Activated CD8-positive, alpha-beta T cell treated with anti-CD3 and anti-CD28 coated beads for 36 hours (primary cell): ENCODE measurements at regions not wholly inside any gene's neighbourhood (a gene's known extent, or its start where the extent isn't known, plus 50 kb on each side); places are given as distances from the start of the nearest gene placed in this dataset.

Source experiments
- ATAC-seq: fragments of 200-7000 bp; cut with Tn5 transposase; one replicate; pipeline ENCODE4 v1.10.0; 2021; ENCODE audit warnings: mild to moderate bottlenecking, moderate library complexity
- CTCF ChIA-PET: fragments of 350-600 bp; sonication (Branson Sonifier 250); formaldehyde crosslinking; loops from one replicate; lab custom pipeline; 2021; ENCODE audit warnings: antibody characterized with exemption; lab: Charles Lee
- POLR2A ChIA-PET: fragments of 350-600 bp; sonication (Branson Sonifier 250); formaldehyde crosslinking; loops from one replicate; lab custom pipeline; 2021; ENCODE audit warnings: antibody characterized with exemption; lab: Charles Lee
- DNase-seq: peaks from one replicate; pipeline ENCODE4 v3.0.0-alpha.2; 2020
- H3K27ac Mint-ChIP-seq: one replicate; pipeline ENCODE4 v1.8.0; 2021; ENCODE audit warnings: mild to moderate bottlenecking, mixed read lengths
- H3K27me3 Mint-ChIP-seq: one replicate; pipeline ENCODE4 v1.8.0; 2021; ENCODE audit warnings: mixed read lengths
- H3K36me3 Mint-ChIP-seq: one replicate; pipeline ENCODE4 v1.8.0; 2021; ENCODE audit warnings: low read depth, mixed read lengths
- H3K4me1 Mint-ChIP-seq: one replicate; pipeline ENCODE4 v1.8.0; 2021; ENCODE audit warnings: low read depth, mixed read lengths
- H3K4me3 Mint-ChIP-seq: one replicate; pipeline ENCODE4 v1.8.0; 2021; ENCODE audit warnings: mild to moderate bottlenecking, moderate library complexity, mixed read lengths
- H3K9me3 Mint-ChIP-seq: one replicate; pipeline ENCODE4 v1.8.0; 2021; ENCODE audit warnings: mixed read lengths
- intact Hi-C: fragments of 100-400 bp; cut with micrococcal nuclease; formaldehyde crosslinking; loops from one replicate; pipeline ENCODE4 v1.10.0; 2022
- TF ChIP-seq, protein P1 (sequence below): fragments of 200-600 bp; IDR thresholded peaks from one replicate; pipeline ENCODE4 v1.8.0; 2022; ENCODE audit warnings: antibody characterized with exemption, mild to moderate bottlenecking

DNA sequence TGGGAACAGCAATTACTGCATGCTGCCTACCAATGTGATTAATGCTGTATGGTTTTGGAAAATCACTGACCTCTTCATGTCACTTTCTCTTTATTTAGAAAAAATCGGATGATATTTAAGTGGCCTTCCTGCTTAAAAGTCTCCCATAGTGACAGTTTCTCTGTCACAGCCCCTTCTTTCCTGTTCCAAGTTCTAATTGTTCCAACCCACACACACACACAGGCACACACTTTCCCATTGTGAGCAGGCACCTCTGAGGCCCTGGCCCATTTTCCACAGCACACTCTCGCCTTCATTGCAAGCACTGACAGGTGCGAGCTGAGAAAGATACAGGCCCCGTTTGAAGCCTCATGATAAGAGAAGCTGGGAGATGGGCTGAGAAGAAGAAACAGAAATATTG is 505.9 kb downstream of the HS3ST4 start:
- Mint-ChIP-seq H3K4me1 (peaks cover 2% of the 10 kb centered on the region), H3K36me3 (no peaks in the 10 kb centered on the region), H3K27ac (no peak overlapping the region), H3K9me3 (no peaks in the 10 kb centered on the region), H3K27me3 (peaks cover 13% of the 10 kb centered on the region), H3K4me3 (no peak overlapping the region)
- TF ChIP-seq, protein P1, sequence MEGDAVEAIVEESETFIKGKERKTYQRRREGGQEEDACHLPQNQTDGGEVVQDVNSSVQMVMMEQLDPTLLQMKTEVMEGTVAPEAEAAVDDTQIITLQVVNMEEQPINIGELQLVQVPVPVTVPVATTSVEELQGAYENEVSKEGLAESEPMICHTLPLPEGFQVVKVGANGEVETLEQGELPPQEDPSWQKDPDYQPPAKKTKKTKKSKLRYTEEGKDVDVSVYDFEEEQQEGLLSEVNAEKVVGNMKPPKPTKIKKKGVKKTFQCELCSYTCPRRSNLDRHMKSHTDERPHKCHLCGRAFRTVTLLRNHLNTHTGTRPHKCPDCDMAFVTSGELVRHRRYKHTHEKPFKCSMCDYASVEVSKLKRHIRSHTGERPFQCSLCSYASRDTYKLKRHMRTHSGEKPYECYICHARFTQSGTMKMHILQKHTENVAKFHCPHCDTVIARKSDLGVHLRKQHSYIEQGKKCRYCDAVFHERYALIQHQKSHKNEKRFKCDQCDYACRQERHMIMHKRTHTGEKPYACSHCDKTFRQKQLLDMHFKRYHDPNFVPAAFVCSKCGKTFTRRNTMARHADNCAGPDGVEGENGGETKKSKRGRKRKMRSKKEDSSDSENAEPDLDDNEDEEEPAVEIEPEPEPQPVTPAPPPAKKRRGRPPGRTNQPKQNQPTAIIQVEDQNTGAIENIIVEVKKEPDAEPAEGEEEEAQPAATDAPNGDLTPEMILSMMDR = no peak
- DNase-seq (no peak), ATAC-seq (no peak)
- ChIA-PET POLR2A (no interaction called here), CTCF (no interaction called here)
- intact Hi-C loops = no loop called here

DNA sequence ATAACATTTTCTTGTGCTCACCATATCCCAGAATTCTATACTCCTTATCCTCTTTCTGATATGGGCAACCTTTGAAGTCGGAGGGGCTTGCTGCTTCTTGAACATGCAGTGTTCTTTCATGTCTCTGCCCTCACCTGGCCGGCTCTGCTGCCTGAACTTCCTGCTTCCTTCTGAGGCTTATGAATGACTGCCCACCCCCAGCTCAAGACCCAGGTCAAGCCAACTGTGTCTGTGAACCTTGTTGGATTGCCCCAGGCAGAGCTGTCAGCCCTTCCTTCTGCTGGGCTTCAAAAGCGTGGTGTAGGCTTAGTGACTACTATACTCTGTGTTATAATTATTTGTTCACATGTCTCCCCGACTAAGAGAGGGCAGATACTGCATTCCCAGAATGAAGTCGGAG is 506.5 kb downstream of the HS3ST4 start:
- Mint-ChIP-seq H3K9me3 (no peaks in the 10 kb centered on the region), H3K27me3 (peaks cover 15% of the 10 kb centered on the region)
- POLR2A ChIA-PET = no interaction called here

DNA sequence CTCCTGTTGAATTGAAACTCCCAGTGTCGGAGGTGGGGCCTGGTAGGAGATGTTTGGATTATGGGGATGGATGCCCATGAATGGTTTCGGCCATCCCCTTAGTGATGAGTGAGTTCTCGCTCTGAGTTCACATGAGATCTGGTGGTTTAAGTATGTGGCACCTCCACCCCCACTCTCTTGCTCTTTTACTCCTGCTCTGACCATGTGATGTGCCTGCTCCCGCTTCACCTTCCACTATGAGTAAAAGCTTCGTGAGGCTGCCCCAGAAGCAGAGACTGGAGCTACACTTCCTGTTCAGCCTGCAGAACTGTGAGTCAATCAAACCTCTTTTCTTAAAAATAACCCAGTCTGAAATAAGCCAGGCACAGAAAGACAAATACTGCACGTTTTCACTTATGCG is 512.4 kb downstream of the HS3ST4 start:
- Mint-ChIP-seq H3K36me3 (no peaks in the 10 kb centered on the region), H3K4me1 (peaks cover 5% of the 10 kb centered on the region), H3K4me3 (no peak overlapping the region), H3K27ac (no peak overlapping the region), H3K9me3 (no peaks in the 10 kb centered on the region), H3K27me3 (peaks cover 19% of the 10 kb centered on the region)
- ChIA-PET POLR2A (interaction anchor here (0.6 kb wide), 1 partner anchor 42 kb away, joined by 4 read pairs; no protein-coding TSS in a partner anchor), CTCF (no interaction called here)
- TF ChIP-seq, protein P1 = no peak
- DNase-seq = peak; percentile 44
- intact Hi-C loops = no loop called here
- peak; percentile 68 for ATAC-seq

More for the DNA sequence above, 506.5 kb downstream of the HS3ST4 start:
- DNase-seq (no peak), ATAC-seq (no peak)
- CTCF ChIA-PET = no interaction called here
- TF ChIP-seq, protein P1 = no peak
- Mint-ChIP-seq H3K4me1 (peaks cover 2% of the 10 kb centered on the region), H3K4me3 (no peak overlapping the region), H3K36me3 (no peaks in the 10 kb centered on the region), H3K27ac (no peak overlapping the region)
- intact Hi-C loops = no loop called here

DNA sequence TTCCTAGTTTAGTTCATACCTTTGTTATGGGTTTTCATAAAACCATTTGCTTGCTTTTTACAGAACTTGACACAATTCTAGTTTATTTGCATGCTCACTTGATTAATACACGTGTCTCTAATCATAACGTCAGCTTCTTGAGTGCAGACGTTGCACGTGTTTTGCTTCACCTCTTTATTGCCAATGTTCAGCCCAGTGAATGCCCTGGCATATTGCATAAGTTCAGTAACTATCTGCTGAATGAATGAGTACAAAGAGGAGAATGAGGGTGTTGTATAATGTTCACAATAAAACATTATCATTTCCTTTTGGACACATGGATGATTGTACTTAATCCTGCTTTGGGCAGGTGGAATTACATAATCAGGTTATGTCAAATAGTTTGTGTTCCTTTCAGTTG is 519.8 kb downstream of the HS3ST4 start:
- Mint-ChIP-seq H3K9me3 (no peaks in the 10 kb centered on the region), H3K27ac (no peak overlapping the region), H3K36me3 (no peaks in the 10 kb centered on the region), H3K4me1 (no peaks in the 10 kb centered on the region), H3K27me3 (peaks cover 8% of the 10 kb centered on the region), H3K4me3 (no peak overlapping the region)
- DNase-seq = no peak
- ATAC-seq = no peak
- TF ChIP-seq, protein P1 = no peak
- CTCF ChIA-PET = no interaction called here
- intact Hi-C loops = no loop called here
- POLR2A ChIA-PET = no interaction called here

DNA sequence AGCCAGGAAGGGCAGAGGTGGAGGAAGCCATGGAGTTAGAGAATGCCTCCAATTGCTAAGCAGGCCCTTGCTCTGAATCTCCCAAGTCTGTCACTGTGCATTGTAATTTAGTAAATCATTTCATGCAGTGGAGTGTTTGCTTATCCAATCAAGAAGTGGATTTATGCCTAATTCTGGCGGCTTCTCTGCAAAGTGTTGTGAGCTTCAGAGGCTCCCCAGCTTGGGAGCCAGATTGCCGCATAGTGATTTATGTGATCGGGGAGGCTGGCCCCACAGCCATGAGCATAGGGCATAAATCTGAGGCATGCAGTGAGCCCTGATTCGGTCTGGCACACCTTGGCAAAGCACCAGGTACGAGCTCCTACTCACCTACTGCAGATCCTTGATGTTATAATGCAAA is 520.8 kb downstream of the HS3ST4 start:
- no peak overlapping the region for H3K27ac Mint-ChIP-seq
- ATAC-seq = no peak
- TF ChIP-seq, protein P1 = no peak
- no peak overlapping the region for H3K4me3 Mint-ChIP-seq
- H3K36me3 Mint-ChIP-seq = no peaks in the 10 kb centered on the region
- ChIA-PET CTCF (no interaction called here), POLR2A (no interaction called here)
- no peak for DNase-seq
- no peaks in the 10 kb centered on the region for H3K4me1 Mint-ChIP-seq
- peaks cover 5% of the 10 kb centered on the region for H3K27me3 Mint-ChIP-seq
- no peaks in the 10 kb centered on the region for H3K9me3 Mint-ChIP-seq
- intact Hi-C loops = no loop called here
